PFSK-1 (cell line): ENCODE measurements at regions not wholly inside any gene's neighbourhood (a gene's known extent, or its start where the extent isn't known, plus 50 kb on each side); places are given as distances from the start of the nearest gene placed in this dataset.

Experiments used
- POLR2AphosphoS5 ChIP-seq: IDR thresholded peaks from 2 replicates; pipeline ENCODE4 v1.6.1; 2012; ENCODE audit warnings: low read depth, mild to moderate bottlenecking, control low read depth, low read length, moderate library complexity
- SIN3A ChIP-seq: IDR thresholded peaks from 2 replicates; pipeline ENCODE4 v1.6.1; 2012; ENCODE audit warnings: mild to moderate bottlenecking, low read length, moderate library complexity, borderline replicate concordance; ENCODE audit not compliant: insufficient read depth
- TAF1 ChIP-seq: IDR thresholded peaks from 2 replicates; pipeline ENCODE4 v1.6.1; 2012; ENCODE audit warnings: low read length, control low read depth, borderline replicate concordance; ENCODE audit not compliant: insufficient read depth
- TF ChIP-seq, protein P1 (sequence below), 2 experiments: IDR thresholded peaks; 2 replicates each; pipeline versions ENCODE4 v1.6.1 to v1.8.0; 2011 to 2012; ENCODE audit warnings: low read depth in 2 of 2, low read length in 2 of 2, control low read depth in 1 of 2, inconsistent platforms in 1 of 2, mild to moderate bottlenecking in 1 of 2, moderate library complexity in 1 of 2; ENCODE audit not compliant: insufficient read depth in 1 of 2

DNA sequence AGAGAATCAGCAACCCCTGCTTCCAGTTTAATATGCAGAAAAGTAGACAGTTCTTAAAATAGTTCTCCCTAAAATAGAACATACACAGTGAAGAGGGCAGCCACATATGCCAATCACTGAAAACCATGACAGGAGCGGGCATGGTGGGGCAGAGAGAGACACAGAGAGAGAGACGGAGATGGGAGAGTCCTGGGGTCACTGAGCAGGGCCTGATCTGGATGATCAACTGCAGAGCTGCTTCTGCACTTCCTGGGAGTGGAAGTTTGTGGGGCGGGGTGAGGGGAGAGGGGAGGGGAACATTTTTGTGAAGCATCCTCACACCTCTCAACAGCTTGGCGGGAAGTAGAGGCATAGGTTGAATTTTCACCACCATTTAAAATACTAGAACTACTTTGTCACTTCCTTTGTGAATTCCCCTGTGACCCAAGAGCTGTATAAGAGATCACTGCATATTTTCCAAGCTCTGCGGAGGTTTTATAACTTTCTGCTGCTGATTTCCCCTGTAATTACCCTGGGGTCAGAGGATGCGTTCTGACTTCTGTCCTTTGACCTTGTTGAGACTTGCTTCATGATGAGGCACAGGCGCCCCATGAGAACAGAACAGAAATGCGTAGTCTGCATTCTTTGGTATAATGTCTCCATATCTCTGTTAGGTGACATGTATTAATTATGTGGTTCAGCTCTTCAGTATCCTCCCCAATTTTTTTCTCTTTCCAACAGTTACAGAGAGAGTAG is 419.4 kb downstream of the BRD1 start:
- no peak for TF ChIP-seq POLR2AphosphoS5
- TF ChIP-seq TAF1, result no peak
- TF ChIP-seq, protein P1, sequence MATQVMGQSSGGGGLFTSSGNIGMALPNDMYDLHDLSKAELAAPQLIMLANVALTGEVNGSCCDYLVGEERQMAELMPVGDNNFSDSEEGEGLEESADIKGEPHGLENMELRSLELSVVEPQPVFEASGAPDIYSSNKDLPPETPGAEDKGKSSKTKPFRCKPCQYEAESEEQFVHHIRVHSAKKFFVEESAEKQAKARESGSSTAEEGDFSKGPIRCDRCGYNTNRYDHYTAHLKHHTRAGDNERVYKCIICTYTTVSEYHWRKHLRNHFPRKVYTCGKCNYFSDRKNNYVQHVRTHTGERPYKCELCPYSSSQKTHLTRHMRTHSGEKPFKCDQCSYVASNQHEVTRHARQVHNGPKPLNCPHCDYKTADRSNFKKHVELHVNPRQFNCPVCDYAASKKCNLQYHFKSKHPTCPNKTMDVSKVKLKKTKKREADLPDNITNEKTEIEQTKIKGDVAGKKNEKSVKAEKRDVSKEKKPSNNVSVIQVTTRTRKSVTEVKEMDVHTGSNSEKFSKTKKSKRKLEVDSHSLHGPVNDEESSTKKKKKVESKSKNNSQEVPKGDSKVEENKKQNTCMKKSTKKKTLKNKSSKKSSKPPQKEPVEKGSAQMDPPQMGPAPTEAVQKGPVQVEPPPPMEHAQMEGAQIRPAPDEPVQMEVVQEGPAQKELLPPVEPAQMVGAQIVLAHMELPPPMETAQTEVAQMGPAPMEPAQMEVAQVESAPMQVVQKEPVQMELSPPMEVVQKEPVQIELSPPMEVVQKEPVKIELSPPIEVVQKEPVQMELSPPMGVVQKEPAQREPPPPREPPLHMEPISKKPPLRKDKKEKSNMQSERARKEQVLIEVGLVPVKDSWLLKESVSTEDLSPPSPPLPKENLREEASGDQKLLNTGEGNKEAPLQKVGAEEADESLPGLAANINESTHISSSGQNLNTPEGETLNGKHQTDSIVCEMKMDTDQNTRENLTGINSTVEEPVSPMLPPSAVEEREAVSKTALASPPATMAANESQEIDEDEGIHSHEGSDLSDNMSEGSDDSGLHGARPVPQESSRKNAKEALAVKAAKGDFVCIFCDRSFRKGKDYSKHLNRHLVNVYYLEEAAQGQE (IDR thresholded peaks at IDR 0.05; ENCODE audit: insufficient read depth in 1 of 2, low read depth in 2 of 2, low read length in 2 of 2), result no peak
- TF ChIP-seq SIN3A, result no peak
